IMR-90 (cell line): ENCODE measurements at regions not wholly inside any gene's neighbourhood (a gene's known extent, or its start where the extent isn't known, plus 50 kb on each side); places are given as distances from the start of the nearest gene placed in this dataset.

Source experiments
- CTCF ChIP-seq: conservative IDR thresholded peaks from 2 replicates; pipeline ENCODE4 v1.5.1; 2012; ENCODE audit warnings: mild to moderate bottlenecking, low read depth, low read length, improper control_type of control experiment
- MXI1 ChIP-seq: IDR thresholded peaks from 2 replicates; pipeline ENCODE4 v1.6.1; 2012; ENCODE audit warnings: low read depth, mild to moderate bottlenecking, low read length, moderate library complexity, borderline replicate concordance
- POLR2A ChIP-seq: IDR thresholded peaks from 2 replicates; pipeline ENCODE4 v1.6.1; 2012; ENCODE audit warnings: mild to moderate bottlenecking, low read depth, low read length
- RAD21 ChIP-seq: IDR thresholded peaks from 2 replicates; pipeline ENCODE4 v1.6.1; 2012; ENCODE audit warnings: low read length, improper control_type of control experiment

GRCh38 chr2:14778015-14778414, 145.5 kb downstream of the LRATD1 start:
- TF ChIP-seq CTCF (no peak), RAD21 (no peak), MXI1 (no peak), POLR2A (no peak)
